Progenitor cell of endocrine pancreas (in vitro differentiated cells): ENCODE measurements at regions not wholly inside any gene's neighbourhood (a gene's known extent, or its start where the extent isn't known, plus 50 kb on each side); places are given as distances from the start of the nearest gene placed in this dataset.

ENCODE experiments used
- DNase-seq: peaks from one replicate; pipeline ENCODE4 v3.0.0; 2021; ENCODE audit warnings: low spot score; ENCODE audit not compliant: unreplicated experiment
- H3K27ac Mint-ChIP-seq: 2 replicates; pipeline ENCODE4 v1.8.0; 2021; ENCODE audit warnings: mild to moderate bottlenecking, moderate library complexity, mixed read lengths
- H3K27me3 Mint-ChIP-seq: 2 replicates; pipeline ENCODE4 v1.8.0; 2021; ENCODE audit warnings: mixed read lengths
- H3K36me3 Mint-ChIP-seq: 2 replicates; pipeline ENCODE4 v1.8.0; 2022; ENCODE audit warnings: mixed read lengths; ENCODE audit not compliant: insufficient read depth
- H3K4me1 Mint-ChIP-seq: 2 replicates; pipeline ENCODE4 v1.8.0; 2021; ENCODE audit warnings: low read depth, mixed read lengths
- H3K4me3 Mint-ChIP-seq: 2 replicates; pipeline ENCODE4 v1.8.0; 2021; ENCODE audit warnings: low read depth, mild to moderate bottlenecking, moderate library complexity, mixed read lengths
- H3K9me3 Mint-ChIP-seq: 2 replicates; pipeline ENCODE4 v1.8.0; 2021; ENCODE audit warnings: low read depth, mixed read lengths
- TF ChIP-seq, protein P1 (sequence below): fragments of 200-600 bp; sonication (generic); IDR thresholded peaks from one replicate; pipeline ENCODE4 v1.5.0; 2021; ENCODE audit warnings: antibody characterized with exemption, mild to moderate bottlenecking; ENCODE audit not compliant: unreplicated experiment

DNA sequence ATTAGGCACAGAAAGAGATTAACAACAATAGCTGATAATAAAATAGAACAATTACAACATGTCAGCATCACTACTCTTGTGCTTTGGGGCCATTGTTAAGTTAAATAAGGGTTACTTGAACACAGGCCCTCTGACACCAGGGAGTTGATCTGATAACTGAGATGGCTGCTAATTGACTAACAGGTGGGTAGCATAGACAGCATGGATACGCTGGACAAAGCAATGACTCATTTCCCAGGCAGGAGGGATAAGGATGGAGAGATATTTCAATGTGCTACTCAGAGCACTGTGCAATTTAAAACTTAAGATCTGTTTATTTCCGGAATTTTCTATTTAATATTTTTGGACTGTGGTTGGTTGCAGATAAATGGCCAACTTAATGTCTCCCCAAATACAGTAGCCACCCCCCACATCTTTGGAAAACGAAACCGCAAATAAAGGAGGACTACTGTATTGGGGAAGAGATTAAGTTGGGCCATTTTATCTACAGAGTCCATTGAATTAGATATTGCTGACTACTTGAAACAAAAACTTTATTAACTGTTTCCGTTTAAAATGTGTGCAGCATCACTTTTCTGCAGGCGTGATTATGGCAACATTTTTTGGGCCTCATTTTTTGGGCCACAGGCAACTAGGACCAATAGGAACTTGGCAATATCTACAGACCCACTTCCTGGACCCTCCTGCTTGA, 200.6 kb upstream of the KLF3 start:
- DNase-seq = no peak
- H3K4me3 Mint-ChIP-seq = no peak overlapping the region
- peaks cover 1% of the 10 kb centered on the region for H3K36me3 Mint-ChIP-seq
- peaks cover 1% of the 10 kb centered on the region for H3K4me1 Mint-ChIP-seq
- TF ChIP-seq, protein P1, sequence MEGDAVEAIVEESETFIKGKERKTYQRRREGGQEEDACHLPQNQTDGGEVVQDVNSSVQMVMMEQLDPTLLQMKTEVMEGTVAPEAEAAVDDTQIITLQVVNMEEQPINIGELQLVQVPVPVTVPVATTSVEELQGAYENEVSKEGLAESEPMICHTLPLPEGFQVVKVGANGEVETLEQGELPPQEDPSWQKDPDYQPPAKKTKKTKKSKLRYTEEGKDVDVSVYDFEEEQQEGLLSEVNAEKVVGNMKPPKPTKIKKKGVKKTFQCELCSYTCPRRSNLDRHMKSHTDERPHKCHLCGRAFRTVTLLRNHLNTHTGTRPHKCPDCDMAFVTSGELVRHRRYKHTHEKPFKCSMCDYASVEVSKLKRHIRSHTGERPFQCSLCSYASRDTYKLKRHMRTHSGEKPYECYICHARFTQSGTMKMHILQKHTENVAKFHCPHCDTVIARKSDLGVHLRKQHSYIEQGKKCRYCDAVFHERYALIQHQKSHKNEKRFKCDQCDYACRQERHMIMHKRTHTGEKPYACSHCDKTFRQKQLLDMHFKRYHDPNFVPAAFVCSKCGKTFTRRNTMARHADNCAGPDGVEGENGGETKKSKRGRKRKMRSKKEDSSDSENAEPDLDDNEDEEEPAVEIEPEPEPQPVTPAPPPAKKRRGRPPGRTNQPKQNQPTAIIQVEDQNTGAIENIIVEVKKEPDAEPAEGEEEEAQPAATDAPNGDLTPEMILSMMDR = no peak
- no peak overlapping the region for H3K27ac Mint-ChIP-seq
- no peaks in the 10 kb centered on the region for H3K27me3 Mint-ChIP-seq
- peaks cover 7% of the 10 kb centered on the region for H3K9me3 Mint-ChIP-seq

DNA sequence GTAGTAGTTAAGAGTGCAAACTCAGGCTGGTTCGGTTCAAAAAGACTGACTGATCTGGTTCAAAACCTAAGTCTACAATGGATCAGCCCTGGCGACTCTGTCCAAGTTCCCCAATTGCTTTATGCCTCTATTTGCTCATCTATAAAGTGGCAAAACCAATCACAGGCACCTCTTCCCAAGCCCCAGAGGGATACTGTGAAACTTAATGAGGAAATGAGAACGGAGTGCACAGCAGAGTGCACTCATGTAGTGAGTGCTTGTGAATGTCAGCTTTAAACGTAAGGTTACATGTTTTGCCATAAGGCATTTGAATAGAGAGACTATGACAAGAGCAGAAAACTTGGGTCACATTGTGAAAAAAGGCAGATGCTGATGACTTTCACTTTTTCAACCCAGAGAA, 199.7 kb upstream of the KLF3 start:
- DNase-seq = no peak
- Mint-ChIP-seq H3K27me3 (no peaks in the 10 kb centered on the region), H3K4me1 (peaks cover 1% of the 10 kb centered on the region), H3K4me3 (no peak overlapping the region), H3K36me3 (peaks cover 1% of the 10 kb centered on the region), H3K9me3 (peaks cover 7% of the 10 kb centered on the region), H3K27ac (no peak overlapping the region)
- TF ChIP-seq, protein P1 = no peak

DNA sequence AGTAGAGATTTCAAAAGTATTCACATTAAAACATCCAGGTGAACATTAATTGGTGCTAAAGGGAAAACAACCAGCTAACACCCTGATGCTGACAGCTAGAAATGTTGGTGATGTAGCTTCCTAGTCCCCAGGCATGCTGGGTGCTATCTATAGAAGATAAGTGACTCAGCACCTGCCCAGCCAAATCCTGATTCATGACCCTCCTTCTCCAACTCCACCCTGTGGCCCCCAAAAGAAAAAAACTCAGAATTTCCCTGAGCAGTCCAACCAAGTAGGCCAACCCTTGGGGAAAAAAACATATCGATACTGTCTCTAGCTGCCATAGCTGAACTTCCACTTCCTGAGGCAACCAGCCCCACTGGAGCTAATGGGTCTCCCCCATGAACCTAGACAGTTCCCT, 197.6 kb upstream of the KLF3 start:
- TF ChIP-seq, protein P1 = no peak
- Mint-ChIP-seq H3K27me3 (no peaks in the 10 kb centered on the region), H3K9me3 (peaks cover 11% of the 10 kb centered on the region), H3K4me1 (peaks cover 1% of the 10 kb centered on the region), H3K36me3 (peaks cover 1% of the 10 kb centered on the region), H3K27ac (no peak overlapping the region), H3K4me3 (no peak overlapping the region)
- no peak for DNase-seq

DNA sequence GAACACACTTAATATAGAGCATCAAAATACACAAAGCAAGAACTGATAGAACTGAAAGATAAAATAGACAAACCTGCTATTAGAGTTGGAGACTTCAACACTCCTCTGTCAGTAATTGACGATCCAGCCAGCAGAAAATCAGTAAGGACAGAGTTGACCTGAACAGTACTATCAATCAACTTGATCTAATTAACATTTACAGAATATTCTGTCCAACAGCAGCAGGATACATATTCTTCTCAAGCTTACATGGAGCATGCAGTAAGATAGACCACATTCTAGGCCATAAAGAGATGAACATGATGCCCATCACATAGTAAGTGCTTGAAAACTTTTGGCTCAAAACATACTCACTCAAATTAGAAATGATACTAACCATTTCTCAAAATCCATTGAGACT, 196.7 kb upstream of the KLF3 start:
- no peaks in the 10 kb centered on the region for H3K27me3 Mint-ChIP-seq
- H3K36me3 Mint-ChIP-seq = peaks cover 1% of the 10 kb centered on the region
- TF ChIP-seq, protein P1 = no peak
- H3K9me3 Mint-ChIP-seq = peaks cover 11% of the 10 kb centered on the region
- no peak overlapping the region for H3K27ac Mint-ChIP-seq
- peaks cover 1% of the 10 kb centered on the region for H3K4me1 Mint-ChIP-seq
- no peak for DNase-seq
- no peak overlapping the region for H3K4me3 Mint-ChIP-seq

DNA sequence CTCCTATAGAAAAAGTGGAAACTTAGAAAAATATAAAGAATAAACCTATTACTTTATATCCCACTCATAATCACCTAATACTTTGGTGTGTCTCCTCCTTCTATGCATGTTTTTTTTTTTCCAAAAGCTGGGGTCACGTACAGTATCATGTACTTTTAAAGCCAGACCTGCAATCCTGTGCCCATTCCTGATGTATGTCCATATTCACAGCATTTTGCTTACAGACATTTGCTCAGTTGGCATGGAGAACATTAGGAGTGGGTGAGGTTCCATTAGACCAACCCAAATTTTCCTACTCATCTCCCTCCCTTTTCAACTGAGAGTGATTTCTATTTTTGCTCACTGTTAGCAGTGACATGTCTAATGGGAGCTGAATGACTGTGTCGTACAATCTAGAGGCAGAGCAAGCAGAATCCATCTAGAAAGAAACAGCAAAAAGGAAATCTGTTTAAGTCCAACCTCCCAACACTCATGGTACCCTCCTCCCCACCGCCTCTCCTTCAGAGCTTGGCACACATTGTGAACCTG, 195.6 kb upstream of the KLF3 start:
- TF ChIP-seq, protein P1 = no peak
- Mint-ChIP-seq H3K27ac (no peak overlapping the region), H3K36me3 (peaks cover 1% of the 10 kb centered on the region), H3K4me3 (no peak overlapping the region), H3K9me3 (peaks cover 11% of the 10 kb centered on the region), H3K27me3 (no peaks in the 10 kb centered on the region), H3K4me1 (peaks cover 1% of the 10 kb centered on the region)
- DNase-seq = no peak
